ENCODE measurements at regions not wholly inside any gene's neighbourhood (a gene's known extent, or its start where the extent isn't known, plus 50 kb on each side); places are given as distances from the start of the nearest gene placed in this dataset.

- H3K4me3 ChIP-seq (ENCODE audit: low read length): no peak overlapping the region
- no peak for TF ChIP-seq CTCF (conservative IDR thresholded peaks at IDR 0.05; ENCODE audit: low read length)
- DNase-seq (ENCODE audit: low read depth): peak; percentile 64
These were observed 150.0 kb upstream of the AGAP1 start for GRCh38 chr2:235343869-235344268.

GRCh38 chr2:235345745-235346144 lies 148.1 kb upstream of the AGAP1 start:
- DNase-seq (ENCODE audit: low read depth): no peak
- TF ChIP-seq CTCF (conservative IDR thresholded peaks at IDR 0.05; ENCODE audit: low read length): no peak
- no peak overlapping the region for H3K4me3 ChIP-seq (ENCODE audit: low read length)

- TF ChIP-seq CTCF (conservative IDR thresholded peaks at IDR 0.05; ENCODE audit: low read length): no peak
- no peak overlapping the region for H3K4me3 ChIP-seq (ENCODE audit: low read length)
- DNase-seq (ENCODE audit: low read depth): peak; percentile 86
These were observed 146.2 kb upstream of the AGAP1 start for GRCh38 chr2:235347691-235348090.

GRCh38 chr2:235348329-235348728 lies 145.5 kb upstream of the AGAP1 start:
- no peak for DNase-seq (ENCODE audit: low read depth)
- TF ChIP-seq CTCF (conservative IDR thresholded peaks at IDR 0.05; ENCODE audit: low read length): no peak
- no peak overlapping the region for H3K4me3 ChIP-seq (ENCODE audit: low read length)

GRCh38 chr2:235350234-235350633 lies 143.6 kb upstream of the AGAP1 start:
- DNase-seq (ENCODE audit: low read depth): no peak
- no peak for TF ChIP-seq CTCF (conservative IDR thresholded peaks at IDR 0.05; ENCODE audit: low read length)
- no peak overlapping the region for H3K4me3 ChIP-seq (ENCODE audit: low read length)

GRCh38 chr2:235352541-235352940 lies 141.3 kb upstream of the AGAP1 start:
- no peak for TF ChIP-seq CTCF (conservative IDR thresholded peaks at IDR 0.05; ENCODE audit: low read length)
- no peak overlapping the region for H3K4me3 ChIP-seq (ENCODE audit: low read length)
- no peak for DNase-seq (ENCODE audit: low read depth)

GRCh38 chr2:235357881-235358280 lies 136.0 kb upstream of the AGAP1 start:
- no peak for TF ChIP-seq CTCF (conservative IDR thresholded peaks at IDR 0.05; ENCODE audit: low read length)
- DNase-seq (ENCODE audit: low read depth): no peak
- no peak overlapping the region for H3K4me3 ChIP-seq (ENCODE audit: low read length)

Measured in AG10803 (cell line).